GM21423 (cell line): ENCODE measurements at regions not wholly inside any gene's neighbourhood (a gene's known extent, or its start where the extent isn't known, plus 50 kb on each side); places are given as distances from the start of the nearest gene placed in this dataset.

Experiments
- ATAC-seq: cut with Tn5 transposase; IDR thresholded peaks from one replicate; pipeline ENCODE4 v1.9.1; 2021; ENCODE audit warnings: mild to moderate bottlenecking, moderate library complexity; ENCODE audit not compliant: unreplicated experiment

GRCh38 chr5:158378931-158379330, 520.0 kb upstream of the CLINT1 start:
- no peak for ATAC-seq

- ATAC-seq: no peak
Measured at GRCh38 chr5:158376679-158377078, 517.7 kb upstream of the CLINT1 start.

DNA sequence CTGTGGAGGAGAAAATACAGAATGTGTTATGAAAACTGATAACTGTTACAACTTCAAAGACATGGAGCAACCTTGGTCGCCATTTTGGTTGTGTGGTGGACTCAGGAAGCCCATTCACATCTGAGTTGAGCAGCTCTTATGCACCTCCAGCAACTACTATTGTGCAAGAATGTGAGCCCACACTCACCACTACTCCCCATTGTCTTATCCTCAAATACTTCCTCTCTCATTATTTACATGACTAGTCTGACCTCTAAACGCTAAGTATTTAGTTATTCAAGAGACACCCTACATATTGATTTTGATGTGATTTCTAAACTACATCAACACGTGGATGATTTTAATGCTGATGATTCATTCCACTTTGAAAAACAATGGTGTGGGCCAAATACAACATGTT, 516.6 kb upstream of the CLINT1 start:
- ATAC-seq: no peak

DNA sequence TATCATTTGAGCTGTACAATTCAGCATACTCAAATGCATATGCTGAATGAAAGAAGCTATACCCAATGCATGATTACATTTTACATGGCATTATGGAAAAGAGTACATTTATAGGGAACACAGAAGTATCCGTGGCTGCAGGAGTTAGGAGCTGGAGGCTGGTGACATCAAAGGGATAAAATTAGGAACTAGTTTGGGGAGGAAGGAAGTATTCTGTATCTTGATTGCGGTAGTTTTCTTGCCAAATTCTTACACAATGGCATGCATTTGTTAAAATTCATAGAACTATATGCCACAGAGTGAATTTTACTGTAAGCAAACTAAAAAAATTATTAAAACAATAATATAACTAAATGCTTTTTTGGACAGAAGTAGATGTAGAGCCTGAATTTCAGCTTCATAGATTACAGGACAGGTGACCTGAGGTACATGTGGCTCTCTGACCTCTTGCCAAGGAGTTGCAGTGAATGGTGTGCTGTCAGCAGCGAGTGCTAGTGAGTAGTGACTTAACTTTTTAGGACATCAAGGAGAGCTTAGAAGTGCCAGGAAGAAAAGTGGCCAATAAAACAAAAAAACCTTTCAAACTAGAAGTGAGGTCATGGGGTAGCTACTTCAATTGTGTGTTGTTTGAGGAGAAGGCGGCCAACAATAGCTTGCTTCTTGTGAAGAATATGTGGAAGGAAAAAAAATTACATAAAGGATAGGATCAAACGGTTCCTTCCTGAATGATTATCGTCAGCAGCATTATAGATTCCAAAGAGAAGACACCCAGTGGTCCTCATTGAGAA, 514.9 kb upstream of the CLINT1 start:
- no peak for ATAC-seq

- no peak for ATAC-seq
Measured at GRCh38 chr5:158369241-158369640, 510.3 kb upstream of the CLINT1 start.

- no peak for ATAC-seq
Measured at GRCh38 chr5:158368686-158369085, 509.7 kb upstream of the CLINT1 start.

GRCh38 chr5:158364367-158364766, 505.4 kb upstream of the CLINT1 start:
- ATAC-seq: no peak

- ATAC-seq: no peak
Measured at GRCh38 chr5:158354958-158355357, 496.0 kb upstream of the CLINT1 start.

GRCh38 chr5:158351485-158352125, 492.7 kb upstream of the CLINT1 start:
- ATAC-seq: no peak

GRCh38 chr5:158349987-158350386, 491.0 kb upstream of the CLINT1 start:
- ATAC-seq: no peak

DNA sequence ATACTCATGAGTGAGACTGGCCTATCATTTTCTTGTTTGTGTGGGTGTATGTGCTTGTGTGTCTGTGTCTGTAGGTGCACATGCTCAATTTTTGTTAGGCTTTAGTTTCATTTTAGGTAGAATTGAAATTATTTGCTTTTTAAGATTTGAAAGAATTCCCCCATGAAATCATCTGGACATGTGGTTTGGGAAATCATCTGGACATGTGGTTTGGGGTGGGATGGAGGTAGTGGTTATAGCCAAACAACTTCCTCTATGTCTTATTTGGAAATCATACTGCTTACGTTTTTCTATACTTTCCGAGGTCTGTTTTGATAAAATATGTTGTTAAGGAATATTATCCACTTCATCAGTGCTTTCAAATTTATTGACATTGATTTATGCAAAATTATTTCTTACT, 485.4 kb upstream of the CLINT1 start:
- ATAC-seq: no peak

DNA sequence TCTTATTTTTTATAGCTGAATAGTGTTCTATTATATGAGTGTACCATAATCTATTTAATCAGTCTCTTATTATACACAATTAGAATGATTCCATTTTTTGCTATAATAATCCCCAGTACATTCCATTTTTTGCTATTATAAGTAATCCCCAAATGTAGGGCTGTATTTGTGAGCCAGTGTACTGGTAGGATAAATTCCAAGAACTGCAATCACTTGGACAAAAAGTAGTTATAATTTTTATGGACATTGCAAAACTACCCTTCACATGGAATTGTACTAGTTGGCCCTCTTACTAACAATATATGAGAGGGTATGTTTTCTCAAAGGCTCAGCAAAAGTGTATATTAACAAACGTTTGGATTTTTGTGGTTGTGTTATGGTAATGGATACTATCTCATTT, 481.7 kb upstream of the CLINT1 start:
- ATAC-seq: no peak

GRCh38 chr5:158326256-158326655, 467.3 kb upstream of the CLINT1 start:
- ATAC-seq: no peak

DNA sequence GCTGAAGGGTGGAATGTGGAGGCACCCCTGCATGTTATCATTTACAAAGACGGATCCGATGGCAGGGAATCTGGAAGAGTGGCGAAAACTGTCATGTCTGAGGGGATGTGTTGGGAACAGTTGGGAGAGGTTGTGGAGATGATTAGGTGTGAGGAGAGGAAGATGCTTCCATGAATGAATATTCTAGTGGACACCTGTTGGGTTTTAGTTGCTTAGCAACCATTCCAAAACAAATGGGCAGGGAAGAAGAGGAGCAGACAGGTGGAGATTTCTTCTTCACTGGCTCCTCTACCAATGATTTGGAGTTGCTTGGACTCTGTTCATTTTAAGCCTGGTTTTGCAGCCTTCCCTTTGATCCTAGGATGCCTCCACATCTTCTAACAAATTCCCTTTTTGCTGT, 465.3 kb upstream of the CLINT1 start:
- no peak for ATAC-seq

DNA sequence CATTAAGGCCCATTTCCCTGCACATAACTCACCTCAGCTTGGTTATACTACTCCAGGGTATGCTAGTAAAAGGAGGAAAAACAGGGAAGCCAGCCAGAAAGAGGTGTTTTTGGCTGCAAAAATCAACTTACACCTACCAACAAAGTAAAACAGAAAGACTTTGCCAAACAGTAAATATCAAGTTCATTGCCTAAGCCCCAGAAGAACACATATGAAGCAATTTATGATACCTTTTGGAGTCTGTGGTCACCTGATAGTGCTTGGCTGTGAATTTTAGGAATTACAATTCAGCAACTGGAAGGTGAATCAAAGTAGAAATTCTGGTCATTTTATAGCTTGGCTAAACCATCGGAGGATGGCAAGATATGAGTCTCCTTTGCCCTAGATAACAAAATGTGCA, 463.7 kb upstream of the CLINT1 start:
- ATAC-seq: no peak

- ATAC-seq: no peak
Measured at GRCh38 chr5:158320934-158321333, 462.0 kb upstream of the CLINT1 start.

DNA sequence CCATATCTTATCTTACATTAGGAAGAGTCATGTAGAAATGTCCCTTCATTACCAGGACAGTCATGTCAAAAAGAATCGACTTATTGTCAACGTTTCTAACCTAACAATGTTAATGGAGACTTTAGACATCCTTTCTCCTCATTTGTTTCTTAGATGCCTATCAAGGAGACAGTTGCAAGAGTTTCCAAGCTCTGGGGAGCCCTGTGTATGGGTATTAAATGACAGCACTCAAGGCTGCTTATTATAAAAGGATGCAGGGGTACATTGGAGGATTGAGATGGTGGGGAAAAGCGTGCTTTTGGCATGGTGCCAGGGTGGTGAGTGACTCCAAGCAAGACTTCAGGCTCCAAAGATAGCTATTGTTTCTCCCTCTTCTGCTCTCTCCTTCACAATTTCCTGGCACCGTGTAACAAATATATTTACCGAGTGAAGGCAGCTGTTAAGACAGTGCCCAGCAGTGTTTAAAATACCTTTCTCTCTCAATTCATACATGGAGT, 461.3 kb upstream of the CLINT1 start:
- no peak for ATAC-seq

GRCh38 chr5:158317507-158317906, 458.6 kb upstream of the CLINT1 start:
- ATAC-seq: no peak

GRCh38 chr5:158313733-158314464, 455.0 kb upstream of the CLINT1 start:
- ATAC-seq: no peak

GRCh38 chr5:158313027-158313732, 454.2 kb upstream of the CLINT1 start:
- ATAC-seq: no peak
